ENCODE measurements at regions not wholly inside any gene's neighbourhood (a gene's known extent, or its start where the extent isn't known, plus 50 kb on each side); places are given as distances from the start of the nearest gene placed in this dataset.

GRCh38 chr3:35012214-35012613 lies 627.1 kb upstream of the ARPP21 start:
- no peaks in the 10 kb centered on the region for H3K4me1 Mint-ChIP-seq (ENCODE audit: low read depth, unreplicated experiment)
- CTCF ChIA-PET: no interaction called here
- H3K36me3 Mint-ChIP-seq (ENCODE audit: insufficient read depth, unreplicated experiment): no peaks in the 10 kb centered on the region
- POLR2A ChIA-PET: no interaction called here
- H3K9me3 Mint-ChIP-seq (ENCODE audit: unreplicated experiment): no peaks in the 10 kb centered on the region
- no peak overlapping the region for H3K27ac Mint-ChIP-seq (ENCODE audit: unreplicated experiment)
- Histone ChIP-seq H3K36me3 (ENCODE audit: control insufficient read depth, insufficient read depth, low read length) (no peaks in the 10 kb centered on the region), H3K9me3 (no peaks in the 10 kb centered on the region), H3K27me3 (replicated peaks; ENCODE audit: control insufficient read depth, insufficient read depth, low read length) (no peaks in the 10 kb centered on the region), H3K4me3 (ENCODE audit: low read depth, low read length) (no peak overlapping the region), H3K4me1 (no peaks in the 10 kb centered on the region)
- no TSS peak for BruUV-seq (replicated peaks)
- no peak for TF ChIP-seq CTCF (IDR thresholded peaks at IDR 0.05; ENCODE audit: insufficient read depth in 1 of 2, low read depth in 1 of 2, low read length in 1 of 2, severe bottlenecking in 1 of 2, unreplicated experiment in 1 of 2)
- intact Hi-C loops (cut with micrococcal nuclease; ENCODE audit: unreplicated experiment): no loop called here
- no peak overlapping the region for H3K4me3 Mint-ChIP-seq (ENCODE audit: unreplicated experiment)
- no peaks in the 10 kb centered on the region for H3K27me3 Mint-ChIP-seq (ENCODE audit: insufficient read depth, unreplicated experiment)
- DNase-seq: no peak

- no peak for TF ChIP-seq CTCF (IDR thresholded peaks at IDR 0.05; ENCODE audit: insufficient read depth in 1 of 2, low read depth in 1 of 2, low read length in 1 of 2, severe bottlenecking in 1 of 2, unreplicated experiment in 1 of 2)
- Mint-ChIP-seq H3K4me1 (ENCODE audit: low read depth, unreplicated experiment) (no peaks in the 10 kb centered on the region), H3K4me3 (ENCODE audit: unreplicated experiment) (no peak overlapping the region), H3K36me3 (ENCODE audit: insufficient read depth, unreplicated experiment) (peaks cover 4% of the 10 kb centered on the region), H3K9me3 (ENCODE audit: unreplicated experiment) (peaks cover 16% of the 10 kb centered on the region), H3K27ac (ENCODE audit: unreplicated experiment) (no peak overlapping the region), H3K27me3 (ENCODE audit: insufficient read depth, unreplicated experiment) (no peaks in the 10 kb centered on the region)
- BruUV-seq (replicated peaks): no TSS peak
- no peaks in the 10 kb centered on the region for H3K27me3 ChIP-seq (replicated peaks; ENCODE audit: control insufficient read depth, insufficient read depth, low read length)
- no peaks in the 10 kb centered on the region for H3K36me3 ChIP-seq (ENCODE audit: control insufficient read depth, insufficient read depth, low read length)
- ChIA-PET POLR2A (no interaction called here), CTCF (no interaction called here)
- no peak for DNase-seq
- 0 out of 2 replicates have a peak, but pooled peaks cover 6% of the 10 kb centered on the region for H3K9me3 ChIP-seq
- intact Hi-C loops (cut with micrococcal nuclease; ENCODE audit: unreplicated experiment): no loop called here
- H3K4me3 ChIP-seq (ENCODE audit: low read depth, low read length): no peak overlapping the region
- no peaks in the 10 kb centered on the region for H3K4me1 ChIP-seq
Observed at GRCh38 chr3:35028157-35028556, 611.2 kb upstream of the ARPP21 start.

DNA sequence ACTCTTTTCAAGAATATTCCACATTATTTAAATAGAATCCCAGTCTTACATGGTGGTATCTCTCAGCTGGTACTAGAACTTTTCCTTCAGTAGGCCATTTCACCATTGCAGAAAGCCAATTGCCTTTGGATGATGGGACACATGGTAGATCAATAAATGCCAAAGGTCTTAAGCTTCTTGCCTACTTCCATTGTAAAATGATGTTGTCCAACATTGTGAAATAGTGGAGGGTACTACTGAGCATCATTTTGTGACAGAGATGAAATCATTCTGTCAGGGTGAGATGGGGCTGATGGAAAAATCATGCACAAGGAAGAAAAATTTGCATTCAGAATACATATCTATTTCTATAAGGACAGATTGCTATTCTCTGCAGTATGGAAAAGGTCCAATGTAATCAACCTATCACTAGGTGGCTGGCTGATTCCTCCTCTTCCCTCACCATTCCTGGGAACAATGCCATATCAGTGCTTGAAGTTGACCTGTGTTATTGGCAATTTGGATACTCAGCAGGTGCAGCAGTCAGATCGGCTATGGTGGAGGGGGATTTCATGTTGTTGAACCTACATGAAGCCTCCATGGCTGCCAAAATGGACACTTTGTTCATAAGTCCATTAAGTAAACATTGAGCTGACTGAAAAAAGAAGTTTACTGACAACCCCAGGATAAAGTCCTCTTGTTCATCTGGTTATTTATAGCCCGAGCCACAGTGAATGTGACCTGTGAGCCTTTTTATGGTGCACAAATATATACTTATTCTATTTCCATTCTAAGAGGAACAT lies 596.9 kb upstream of the ARPP21 start:
- no peaks in the 10 kb centered on the region for H3K36me3 Mint-ChIP-seq (ENCODE audit: insufficient read depth, unreplicated experiment)
- no peak for TF ChIP-seq CTCF (IDR thresholded peaks at IDR 0.05; ENCODE audit: insufficient read depth in 1 of 2, low read depth in 1 of 2, low read length in 1 of 2, severe bottlenecking in 1 of 2, unreplicated experiment in 1 of 2)
- no peaks in the 10 kb centered on the region for H3K9me3 ChIP-seq
- no peaks in the 10 kb centered on the region for H3K4me1 ChIP-seq
- H3K4me3 Mint-ChIP-seq (ENCODE audit: unreplicated experiment): no peak overlapping the region
- H3K27me3 ChIP-seq (replicated peaks; ENCODE audit: control insufficient read depth, insufficient read depth, low read length): no peaks in the 10 kb centered on the region
- H3K27ac Mint-ChIP-seq (ENCODE audit: unreplicated experiment): no peak overlapping the region
- H3K9me3 Mint-ChIP-seq (ENCODE audit: unreplicated experiment): no peaks in the 10 kb centered on the region
- ChIA-PET CTCF (no interaction called here), POLR2A (no interaction called here)
- BruUV-seq (replicated peaks): no TSS peak
- intact Hi-C loops (cut with micrococcal nuclease; ENCODE audit: unreplicated experiment): no loop called here
- no peaks in the 10 kb centered on the region for H3K4me1 Mint-ChIP-seq (ENCODE audit: low read depth, unreplicated experiment)
- H3K36me3 ChIP-seq (ENCODE audit: control insufficient read depth, insufficient read depth, low read length): no peaks in the 10 kb centered on the region
- peaks cover 3% of the 10 kb centered on the region for H3K27me3 Mint-ChIP-seq (ENCODE audit: insufficient read depth, unreplicated experiment)
- no peak overlapping the region for H3K4me3 ChIP-seq (ENCODE audit: low read depth, low read length)
- no peak for DNase-seq

Data from Caco-2 (cell line).